Osteocyte (in vitro differentiated cells): ENCODE measurements at regions not wholly inside any gene's neighbourhood (a gene's known extent, or its start where the extent isn't known, plus 50 kb on each side); places are given as distances from the start of the nearest gene placed in this dataset.

ENCODE experiments used
- DNase-seq: peaks from one replicate; pipeline ENCODE4 v3.0.0; 2021; ENCODE audit warnings: mixed read lengths; ENCODE audit not compliant: unreplicated experiment; ENCODE audit errors: extremely low spot score
- H3K27ac Mint-ChIP-seq: one replicate; pipeline ENCODE4 v1.8.0; 2021; ENCODE audit warnings: mild to moderate bottlenecking, mixed read lengths; ENCODE audit not compliant: unreplicated experiment
- H3K27me3 Mint-ChIP-seq: one replicate; pipeline ENCODE4 v1.8.0; 2021; ENCODE audit warnings: mixed read lengths; ENCODE audit not compliant: unreplicated experiment
- H3K36me3 Mint-ChIP-seq: one replicate; pipeline ENCODE4 v1.8.0; 2021; ENCODE audit warnings: mixed read lengths; ENCODE audit not compliant: unreplicated experiment
- H3K4me1 Mint-ChIP-seq: one replicate; pipeline ENCODE4 v1.8.0; 2021; ENCODE audit warnings: mixed read lengths; ENCODE audit not compliant: unreplicated experiment
- H3K4me3 Mint-ChIP-seq: one replicate; pipeline ENCODE4 v1.8.0; 2021; ENCODE audit warnings: mild to moderate bottlenecking, moderate library complexity, mixed read lengths; ENCODE audit not compliant: unreplicated experiment
- H3K9me3 Mint-ChIP-seq: one replicate; pipeline ENCODE4 v1.8.0; 2021; ENCODE audit warnings: mixed read lengths; ENCODE audit not compliant: unreplicated experiment
- TF ChIP-seq, protein P1 (sequence below): fragments of 200-600 bp; sonication (generic); IDR thresholded peaks from 2 replicates; pipeline ENCODE4 v1.5.0; 2021; ENCODE audit warnings: antibody characterized with exemption, mild to moderate bottlenecking, moderate library complexity

DNA sequence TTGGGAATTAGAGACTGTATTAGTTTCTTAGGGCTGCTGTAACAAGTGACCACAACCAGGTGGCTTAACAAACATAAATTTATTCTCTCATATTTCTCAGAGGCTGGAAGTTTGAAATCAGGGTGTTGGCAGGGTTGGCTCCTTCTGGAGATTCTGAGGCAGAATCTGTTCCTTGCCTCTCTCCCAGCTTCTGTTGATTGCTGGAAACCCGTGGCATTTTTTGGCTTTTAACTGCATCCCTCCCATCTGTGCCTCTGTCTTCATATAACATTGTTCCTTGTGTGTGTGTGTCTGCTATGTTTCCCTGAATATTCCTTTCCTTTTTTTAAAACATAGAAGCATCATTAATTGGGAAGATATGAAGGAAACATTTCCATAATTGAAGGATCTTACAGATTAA is 448.1 kb upstream of the DCC start:
- Mint-ChIP-seq H3K36me3 (no peaks in the 10 kb centered on the region), H3K9me3 (peaks cover 25% of the 10 kb centered on the region), H3K27me3 (no peaks in the 10 kb centered on the region), H3K4me1 (no peaks in the 10 kb centered on the region), H3K4me3 (no peak overlapping the region), H3K27ac (no peak overlapping the region)
- DNase-seq = no peak
- TF ChIP-seq, protein P1, sequence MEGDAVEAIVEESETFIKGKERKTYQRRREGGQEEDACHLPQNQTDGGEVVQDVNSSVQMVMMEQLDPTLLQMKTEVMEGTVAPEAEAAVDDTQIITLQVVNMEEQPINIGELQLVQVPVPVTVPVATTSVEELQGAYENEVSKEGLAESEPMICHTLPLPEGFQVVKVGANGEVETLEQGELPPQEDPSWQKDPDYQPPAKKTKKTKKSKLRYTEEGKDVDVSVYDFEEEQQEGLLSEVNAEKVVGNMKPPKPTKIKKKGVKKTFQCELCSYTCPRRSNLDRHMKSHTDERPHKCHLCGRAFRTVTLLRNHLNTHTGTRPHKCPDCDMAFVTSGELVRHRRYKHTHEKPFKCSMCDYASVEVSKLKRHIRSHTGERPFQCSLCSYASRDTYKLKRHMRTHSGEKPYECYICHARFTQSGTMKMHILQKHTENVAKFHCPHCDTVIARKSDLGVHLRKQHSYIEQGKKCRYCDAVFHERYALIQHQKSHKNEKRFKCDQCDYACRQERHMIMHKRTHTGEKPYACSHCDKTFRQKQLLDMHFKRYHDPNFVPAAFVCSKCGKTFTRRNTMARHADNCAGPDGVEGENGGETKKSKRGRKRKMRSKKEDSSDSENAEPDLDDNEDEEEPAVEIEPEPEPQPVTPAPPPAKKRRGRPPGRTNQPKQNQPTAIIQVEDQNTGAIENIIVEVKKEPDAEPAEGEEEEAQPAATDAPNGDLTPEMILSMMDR = no peak

DNA sequence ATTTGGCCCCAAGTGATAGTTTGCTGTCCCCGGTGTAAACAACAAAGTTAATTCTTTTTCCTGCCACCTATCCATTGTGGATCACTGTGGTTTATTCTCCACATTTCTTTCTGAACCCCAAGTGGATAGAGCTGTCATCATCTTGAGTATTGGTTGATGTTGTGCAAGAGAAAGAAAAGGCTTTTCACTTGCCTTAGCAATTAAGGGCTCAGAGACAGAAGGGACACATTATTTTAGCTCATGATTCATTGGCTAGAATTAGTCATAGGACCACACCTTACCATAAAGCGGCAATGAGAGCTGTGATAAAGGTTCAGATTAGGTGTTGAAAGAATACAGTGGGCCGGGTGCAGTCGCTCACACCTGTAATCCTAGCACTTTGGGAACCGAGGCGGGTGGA is 442.1 kb upstream of the DCC start:
- Mint-ChIP-seq H3K36me3 (no peaks in the 10 kb centered on the region), H3K9me3 (peaks cover 14% of the 10 kb centered on the region), H3K4me3 (no peak overlapping the region), H3K4me1 (no peaks in the 10 kb centered on the region), H3K27ac (no peak overlapping the region), H3K27me3 (no peaks in the 10 kb centered on the region)
- no peak for DNase-seq
- TF ChIP-seq, protein P1 = no peak

DNA sequence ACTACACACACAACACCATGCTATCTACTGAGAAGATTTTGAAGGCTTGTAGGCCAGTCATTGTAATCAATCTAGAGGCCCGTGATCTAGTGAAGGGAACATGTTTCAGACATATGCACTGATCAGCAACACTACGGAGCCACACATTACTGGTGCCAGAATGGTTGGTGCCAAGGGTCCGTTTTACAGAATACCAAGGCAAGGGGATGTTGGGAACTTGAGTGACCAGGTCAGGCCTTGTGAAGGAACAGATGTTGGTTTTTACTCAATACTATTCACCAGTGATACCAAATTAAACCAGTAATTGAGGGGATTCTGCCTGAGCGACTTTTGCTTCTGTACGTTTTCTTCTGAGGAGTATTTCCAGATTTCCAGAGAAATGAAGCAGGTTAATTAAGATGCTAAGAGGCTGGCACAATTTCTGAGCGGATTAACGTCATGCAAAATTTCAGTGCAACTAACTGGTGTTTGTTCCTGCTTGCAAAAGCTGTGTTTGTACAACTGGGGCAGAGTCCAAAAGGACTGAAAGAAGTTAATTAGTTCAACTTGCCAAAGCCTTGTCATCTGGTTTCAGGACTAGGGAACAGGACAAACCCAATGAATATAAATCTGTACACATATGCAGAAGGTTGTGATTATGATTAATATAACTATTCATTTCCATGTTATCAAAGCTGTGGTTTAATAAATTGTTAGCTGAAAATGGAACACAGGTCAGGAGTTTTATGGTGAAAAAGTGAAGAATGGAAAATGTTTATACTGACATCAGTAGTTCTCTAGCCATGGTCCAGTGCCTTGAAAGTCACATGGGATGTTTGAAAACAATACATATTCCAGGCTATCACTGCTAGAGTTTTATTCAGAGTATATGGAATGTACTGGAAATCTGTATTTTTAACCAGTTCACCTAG is 432.1 kb upstream of the DCC start:
- TF ChIP-seq, protein P1 = no peak
- H3K27me3 Mint-ChIP-seq = no peaks in the 10 kb centered on the region
- H3K4me3 Mint-ChIP-seq = no peak overlapping the region
- H3K9me3 Mint-ChIP-seq = peaks cover 4% of the 10 kb centered on the region
- no peaks in the 10 kb centered on the region for H3K36me3 Mint-ChIP-seq
- H3K4me1 Mint-ChIP-seq = no peaks in the 10 kb centered on the region
- no peak overlapping the region for H3K27ac Mint-ChIP-seq
- DNase-seq = no peak

DNA sequence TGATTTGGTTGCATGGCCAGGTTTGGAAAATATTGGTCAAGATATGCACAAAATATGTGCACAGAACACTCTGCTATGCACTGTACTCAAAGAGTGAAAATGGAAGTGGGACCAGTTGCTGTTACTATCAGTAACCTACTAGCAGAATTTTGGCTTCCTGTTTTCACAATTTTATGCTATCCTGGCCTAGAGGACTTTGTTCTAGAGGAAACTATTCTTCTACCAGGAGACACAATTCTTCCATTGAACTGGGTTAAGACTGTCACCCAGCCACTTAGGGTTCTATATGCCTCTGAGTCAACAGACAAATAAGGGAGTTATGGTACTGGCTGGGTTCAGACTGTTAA is 431.4 kb upstream of the DCC start:
- DNase-seq = no peak
- no peak overlapping the region for H3K27ac Mint-ChIP-seq
- H3K4me3 Mint-ChIP-seq = no peak overlapping the region
- H3K9me3 Mint-ChIP-seq = peaks cover 4% of the 10 kb centered on the region
- TF ChIP-seq, protein P1 = no peak
- H3K36me3 Mint-ChIP-seq = no peaks in the 10 kb centered on the region
- no peaks in the 10 kb centered on the region for H3K27me3 Mint-ChIP-seq
- H3K4me1 Mint-ChIP-seq = no peaks in the 10 kb centered on the region

DNA sequence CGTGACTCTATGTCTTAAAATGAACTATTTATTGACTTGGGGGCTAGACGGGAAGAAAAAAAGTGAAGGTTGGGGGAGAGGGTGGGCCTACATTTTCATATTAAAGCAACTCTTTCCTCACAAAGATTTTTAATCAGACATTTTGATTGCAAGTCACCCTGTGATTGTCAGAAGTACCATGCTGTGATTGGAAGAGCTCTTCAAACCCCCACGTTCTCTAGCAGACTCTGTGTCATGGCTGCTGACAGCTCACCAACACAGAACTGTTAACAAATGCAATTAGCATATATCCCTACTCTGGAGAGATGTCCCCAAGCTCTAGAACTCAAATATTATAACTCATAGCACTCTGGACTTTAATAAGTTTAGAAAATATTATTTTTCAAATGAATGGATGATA is 428.4 kb upstream of the DCC start:
- no peak for DNase-seq
- H3K4me3 Mint-ChIP-seq = no peak overlapping the region
- no peaks in the 10 kb centered on the region for H3K27me3 Mint-ChIP-seq
- TF ChIP-seq, protein P1 = no peak
- no peaks in the 10 kb centered on the region for H3K9me3 Mint-ChIP-seq
- H3K4me1 Mint-ChIP-seq = no peaks in the 10 kb centered on the region
- H3K36me3 Mint-ChIP-seq = no peaks in the 10 kb centered on the region
- no peak overlapping the region for H3K27ac Mint-ChIP-seq
